Fibroblast of the aortic adventitia (primary cell): ENCODE measurements at regions not wholly inside any gene's neighbourhood (a gene's known extent, or its start where the extent isn't known, plus 50 kb on each side); places are given as distances from the start of the nearest gene placed in this dataset.

Experiments
- DNase-seq: peaks from one replicate; pipeline ENCODE4 v3.0.0-alpha.2; 2010; ENCODE audit warnings: low read depth
- H3K4me3 ChIP-seq: 2 replicates; pipeline ENCODE4 v1.5.1; 2011; ENCODE audit warnings: low read depth, mild to moderate bottlenecking, control low read depth, low read length, moderate library complexity
- TF ChIP-seq, protein P1 (sequence below): IDR thresholded peaks from 2 replicates; pipeline ENCODE4 v1.5.1; 2011; ENCODE audit warnings: mild to moderate bottlenecking, low read length, control low read depth, inconsistent platforms; ENCODE audit not compliant: insufficient read depth

DNA sequence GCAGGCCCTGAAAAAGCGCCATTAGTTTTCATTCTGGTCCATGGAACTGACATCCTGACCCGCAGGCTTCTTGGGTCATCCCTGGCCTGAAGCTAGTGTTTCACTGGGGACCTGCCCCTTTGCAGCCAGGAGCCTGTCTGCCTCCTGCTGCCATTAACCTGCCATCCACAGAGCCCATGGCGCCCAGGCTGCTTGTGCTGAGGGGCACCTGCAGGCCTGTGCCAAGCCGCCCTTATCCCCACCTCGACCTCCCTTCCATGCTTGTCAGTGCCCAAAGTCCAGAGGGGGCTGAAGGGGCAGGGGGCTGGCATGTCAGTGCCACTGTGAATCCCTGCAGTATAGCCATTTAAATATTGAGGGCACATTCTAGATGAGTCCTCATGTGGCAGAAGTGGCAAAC, 207.6 kb upstream of the USP25 start:
- H3K4me3 ChIP-seq, result no peak overlapping the region
- DNase-seq, result no peak
- TF ChIP-seq, protein P1, sequence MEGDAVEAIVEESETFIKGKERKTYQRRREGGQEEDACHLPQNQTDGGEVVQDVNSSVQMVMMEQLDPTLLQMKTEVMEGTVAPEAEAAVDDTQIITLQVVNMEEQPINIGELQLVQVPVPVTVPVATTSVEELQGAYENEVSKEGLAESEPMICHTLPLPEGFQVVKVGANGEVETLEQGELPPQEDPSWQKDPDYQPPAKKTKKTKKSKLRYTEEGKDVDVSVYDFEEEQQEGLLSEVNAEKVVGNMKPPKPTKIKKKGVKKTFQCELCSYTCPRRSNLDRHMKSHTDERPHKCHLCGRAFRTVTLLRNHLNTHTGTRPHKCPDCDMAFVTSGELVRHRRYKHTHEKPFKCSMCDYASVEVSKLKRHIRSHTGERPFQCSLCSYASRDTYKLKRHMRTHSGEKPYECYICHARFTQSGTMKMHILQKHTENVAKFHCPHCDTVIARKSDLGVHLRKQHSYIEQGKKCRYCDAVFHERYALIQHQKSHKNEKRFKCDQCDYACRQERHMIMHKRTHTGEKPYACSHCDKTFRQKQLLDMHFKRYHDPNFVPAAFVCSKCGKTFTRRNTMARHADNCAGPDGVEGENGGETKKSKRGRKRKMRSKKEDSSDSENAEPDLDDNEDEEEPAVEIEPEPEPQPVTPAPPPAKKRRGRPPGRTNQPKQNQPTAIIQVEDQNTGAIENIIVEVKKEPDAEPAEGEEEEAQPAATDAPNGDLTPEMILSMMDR, result no peak

DNA sequence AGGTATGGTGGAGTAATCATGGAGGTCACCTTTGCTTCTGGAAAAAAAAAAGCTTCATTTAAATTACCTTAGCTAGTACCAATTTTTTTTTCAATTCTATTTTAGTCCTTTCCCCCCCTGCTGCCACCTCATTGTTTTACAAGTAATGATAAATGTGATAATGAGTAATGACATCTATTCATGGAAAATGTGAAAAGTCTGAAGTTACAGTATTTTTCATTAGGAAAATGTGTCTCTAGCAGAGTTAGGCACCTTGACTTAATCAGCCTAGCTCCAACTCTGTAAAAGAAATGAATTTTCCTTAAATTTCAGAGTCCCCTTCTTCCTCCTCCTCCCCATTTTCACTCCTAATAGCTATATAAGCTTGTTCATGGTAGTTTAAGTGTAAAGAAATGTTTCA, 204.9 kb upstream of the USP25 start:
- TF ChIP-seq, protein P1, result no peak
- no peak for DNase-seq
- H3K4me3 ChIP-seq, result no peak overlapping the region

DNA sequence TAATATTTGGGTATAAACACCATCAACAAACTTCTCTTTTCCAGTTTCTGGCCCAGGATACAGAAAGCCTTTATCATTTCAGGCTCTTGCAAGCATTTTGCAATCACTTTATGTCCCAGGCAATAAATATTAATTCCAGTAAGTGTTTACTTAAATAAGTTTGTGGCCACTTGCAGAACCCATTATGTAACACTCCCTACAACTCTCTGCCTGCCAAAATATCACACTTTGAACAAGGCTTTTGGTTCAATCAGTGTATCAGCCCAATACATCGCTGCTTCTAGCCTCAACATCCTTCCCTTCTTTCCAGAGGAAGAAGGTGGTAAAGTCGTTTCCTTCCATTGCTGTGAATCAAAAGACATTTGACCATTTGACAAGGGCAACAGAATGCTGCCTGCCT, 203.0 kb upstream of the USP25 start:
- TF ChIP-seq, protein P1, result no peak
- DNase-seq, result no peak
- H3K4me3 ChIP-seq, result no peak overlapping the region

DNA sequence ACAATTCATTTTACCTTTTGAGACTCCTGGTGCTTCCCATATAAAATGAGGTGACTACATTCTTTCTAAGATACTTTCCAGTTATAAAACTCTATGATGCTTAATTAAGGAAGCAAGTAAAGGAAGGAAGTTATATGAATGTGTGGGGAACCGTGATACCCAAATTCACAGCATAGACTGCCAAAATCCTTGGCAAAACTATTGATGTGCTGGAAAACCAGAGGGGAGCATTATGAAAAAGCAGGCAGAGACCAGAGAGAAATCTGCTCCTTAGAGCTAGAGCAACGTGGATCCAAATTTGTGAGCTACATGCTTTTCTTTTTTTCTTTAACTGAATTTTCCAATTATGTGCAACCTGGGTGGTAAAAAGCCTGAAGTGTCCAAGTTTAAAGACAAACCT, 201.4 kb upstream of the USP25 start:
- DNase-seq, result no peak
- TF ChIP-seq, protein P1, result no peak
- H3K4me3 ChIP-seq, result no peak overlapping the region

DNA sequence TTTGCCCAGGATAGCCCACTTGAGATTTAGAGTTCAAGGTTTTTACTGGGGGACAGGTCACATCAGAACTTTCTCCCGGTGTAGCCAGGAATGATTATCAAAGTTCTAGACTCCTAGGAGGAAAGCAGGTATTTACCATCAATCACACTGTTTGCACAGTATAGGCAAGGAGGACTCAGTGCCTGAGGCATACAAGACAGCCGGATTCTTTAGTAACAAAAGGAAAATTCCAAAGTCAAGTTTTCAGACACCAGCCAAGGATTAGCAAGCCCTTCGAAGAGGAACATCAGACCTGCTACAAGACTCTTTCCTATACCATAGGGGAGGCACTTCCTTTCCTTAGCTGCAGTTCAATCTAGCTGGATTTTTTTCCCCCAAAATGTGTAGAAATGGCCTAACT, 197.8 kb upstream of the USP25 start:
- no peak overlapping the region for H3K4me3 ChIP-seq
- DNase-seq, result no peak
- TF ChIP-seq, protein P1, result no peak

DNA sequence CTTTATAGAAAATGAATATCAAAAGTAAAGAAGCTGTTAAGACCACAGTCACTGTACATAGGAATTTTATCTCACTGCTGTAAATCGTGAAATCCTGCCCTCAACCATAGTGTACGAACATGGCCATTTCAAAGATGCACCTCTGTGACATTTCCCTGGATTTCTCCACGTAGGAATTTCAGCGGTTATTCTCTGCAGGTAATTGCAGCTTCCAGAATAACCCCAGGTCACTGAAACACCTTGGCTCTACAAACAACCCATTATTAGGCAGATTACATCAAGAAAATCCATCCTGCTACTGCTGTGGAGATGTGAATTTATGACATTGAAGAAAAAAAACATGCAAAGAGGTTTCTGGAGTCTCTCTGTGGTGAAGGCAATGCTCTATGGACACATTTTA, 196.2 kb upstream of the USP25 start:
- DNase-seq, result no peak
- TF ChIP-seq, protein P1, result no peak
- H3K4me3 ChIP-seq, result no peak overlapping the region

DNA sequence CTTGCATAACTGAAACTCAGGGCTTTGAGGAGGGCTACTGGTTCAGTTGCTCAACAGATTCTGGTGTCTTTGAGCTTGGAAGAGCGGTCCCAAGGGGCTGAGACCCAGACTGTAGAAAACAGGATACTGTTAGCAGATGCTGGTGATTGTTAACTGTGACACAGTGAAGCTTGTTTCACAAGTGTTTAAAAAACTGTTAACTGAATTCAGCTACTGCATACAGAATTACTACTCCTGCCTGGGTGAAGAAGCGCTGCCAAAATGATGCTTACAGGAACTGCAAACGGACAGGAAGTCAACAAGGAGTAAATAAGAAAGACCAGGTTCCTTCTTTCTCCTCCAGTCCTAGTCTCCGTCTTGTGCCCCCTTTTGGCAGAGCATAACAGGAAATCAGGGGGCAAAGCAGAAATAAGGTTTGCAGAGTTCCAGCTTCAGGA, 195.3 kb upstream of the USP25 start:
- TF ChIP-seq, protein P1, result no peak
- H3K4me3 ChIP-seq, result no peak overlapping the region
- DNase-seq, result no peak
